A673 (cell line): ENCODE measurements at regions not wholly inside any gene's neighbourhood (a gene's known extent, or its start where the extent isn't known, plus 50 kb on each side); places are given as distances from the start of the nearest gene placed in this dataset.

Experiments used
- BruUV-seq: library from RNA; stranded (reverse); fragments of 400-500 nt; replicated peaks from 2 replicates; lab custom pipeline; 2021; lab: Mats Ljungman, UMichigan
- CTCF ChIA-PET: fragments of 300-600 bp; sonication (Branson Sonifier 250); formaldehyde crosslinking; loops from one replicate; lab custom pipeline; 2022; ENCODE audit warnings: antibody characterized with exemption; lab: Charles Lee
- POLR2A ChIA-PET: fragments of 300-600 bp; sonication (Branson Sonifier 250); formaldehyde crosslinking; loops from one replicate; lab custom pipeline; 2022; ENCODE audit warnings: antibody characterized with exemption; ENCODE audit not compliant: low non-redundant PET; lab: Charles Lee
- DNase-seq: peaks from one replicate; pipeline ENCODE4 v3.0.0-alpha.2; 2015; ENCODE audit warnings: low spot score
- H3K27ac ChIP-seq: fragments of 200-600 bp; sonication (generic); 2 replicates; pipeline ENCODE4 v1.5.1; 2016; ENCODE audit warnings: mixed run types, low read depth, mild to moderate bottlenecking, mixed read lengths, antibody characterized with exemption, low read length; ENCODE audit not compliant: poor library complexity, severe bottlenecking
- H3K27me3 ChIP-seq: fragments of 200-600 bp; sonication (generic); replicated peaks from 2 replicates; pipeline ENCODE4 v1.6.1; 2017; ENCODE audit warnings: mixed run types, low read depth, mild to moderate bottlenecking, mixed read lengths, antibody characterized with exemption, low read length; ENCODE audit not compliant: insufficient read depth, poor library complexity
- H3K36me3 ChIP-seq: fragments of 200-600 bp; sonication (generic); 2 replicates; pipeline ENCODE4 v1.6.1; 2016; ENCODE audit warnings: mixed run types, mild to moderate bottlenecking, mixed read lengths, antibody characterized with exemption, low read length; ENCODE audit not compliant: insufficient read depth, poor library complexity, severe bottlenecking
- H3K4me1 ChIP-seq: fragments of 200-600 bp; sonication (generic); 2 replicates; pipeline ENCODE4 v1.6.1; 2017; ENCODE audit warnings: mixed run types, mild to moderate bottlenecking, mixed read lengths, antibody characterized with exemption, low read length; ENCODE audit not compliant: insufficient read depth, poor library complexity, severe bottlenecking
- H3K4me3 ChIP-seq: fragments of 200-600 bp; sonication (generic); 2 replicates; pipeline ENCODE4 v1.5.1; 2016; ENCODE audit warnings: low read depth, mixed run types, mild to moderate bottlenecking, mixed read lengths, low read length; ENCODE audit not compliant: poor library complexity, severe bottlenecking
- H3K9me3 ChIP-seq: fragments of 200-600 bp; sonication (generic); 2 replicates; pipeline ENCODE4 v1.6.1; 2016; ENCODE audit warnings: mixed run types, low read depth, mild to moderate bottlenecking, mixed read lengths, antibody characterized with exemption, low read length; ENCODE audit not compliant: poor library complexity, severe bottlenecking
- EZH2 ChIP-seq: fragments of 200-600 bp; sonication (generic); IDR thresholded peaks from 2 replicates; pipeline ENCODE4 v1.6.1; 2017; ENCODE audit warnings: borderline replicate concordance, low read depth, mild to moderate bottlenecking, mixed read lengths, antibody characterized with exemption, low read length; ENCODE audit not compliant: poor library complexity, severe bottlenecking
- intact Hi-C: fragments of 100-400 bp; cut with micrococcal nuclease; formaldehyde crosslinking; loops from one replicate; pipeline ENCODE4 v1.10.0; 2022; ENCODE audit not compliant: unreplicated experiment
- TF ChIP-seq, protein P1 (sequence below): fragments of 300-800, 200-600 bp; sonication (generic); conservative IDR thresholded peaks from 2 replicates; pipeline ENCODE4 v1.5.1; 2017; ENCODE audit warnings: low read depth, mild to moderate bottlenecking, antibody characterized with exemption, low read length, moderate library complexity, mixed read lengths

DNA sequence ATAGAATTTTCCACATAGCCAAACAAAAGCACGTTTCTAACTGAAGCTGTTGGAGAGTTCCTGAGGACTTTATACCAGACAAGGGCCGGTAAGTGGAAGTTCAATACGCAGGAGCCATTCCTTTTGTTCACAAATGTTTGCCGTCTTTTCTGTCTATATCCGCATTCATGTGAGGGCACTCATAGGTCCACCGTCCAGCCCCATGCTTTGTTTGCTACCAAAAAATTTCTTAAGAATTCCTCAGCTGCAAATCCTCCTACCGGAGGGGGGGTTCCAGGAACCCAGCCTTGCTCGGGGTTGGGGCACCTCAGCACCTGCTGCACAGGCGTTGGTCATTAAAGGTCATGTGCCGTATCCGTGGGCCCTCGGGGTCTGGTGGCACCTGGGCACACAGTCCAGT, 276.8 kb downstream of the SEC14L1 start:
- H3K9me3 ChIP-seq, result no peaks in the 10 kb centered on the region
- CTCF ChIA-PET, result no interaction called here
- H3K27ac ChIP-seq, result peak overlapping the region; percentile 2
- no peaks in the 10 kb centered on the region for H3K27me3 ChIP-seq
- intact Hi-C loops, result no loop called here
- no peak for TF ChIP-seq EZH2
- TF ChIP-seq, protein P1, sequence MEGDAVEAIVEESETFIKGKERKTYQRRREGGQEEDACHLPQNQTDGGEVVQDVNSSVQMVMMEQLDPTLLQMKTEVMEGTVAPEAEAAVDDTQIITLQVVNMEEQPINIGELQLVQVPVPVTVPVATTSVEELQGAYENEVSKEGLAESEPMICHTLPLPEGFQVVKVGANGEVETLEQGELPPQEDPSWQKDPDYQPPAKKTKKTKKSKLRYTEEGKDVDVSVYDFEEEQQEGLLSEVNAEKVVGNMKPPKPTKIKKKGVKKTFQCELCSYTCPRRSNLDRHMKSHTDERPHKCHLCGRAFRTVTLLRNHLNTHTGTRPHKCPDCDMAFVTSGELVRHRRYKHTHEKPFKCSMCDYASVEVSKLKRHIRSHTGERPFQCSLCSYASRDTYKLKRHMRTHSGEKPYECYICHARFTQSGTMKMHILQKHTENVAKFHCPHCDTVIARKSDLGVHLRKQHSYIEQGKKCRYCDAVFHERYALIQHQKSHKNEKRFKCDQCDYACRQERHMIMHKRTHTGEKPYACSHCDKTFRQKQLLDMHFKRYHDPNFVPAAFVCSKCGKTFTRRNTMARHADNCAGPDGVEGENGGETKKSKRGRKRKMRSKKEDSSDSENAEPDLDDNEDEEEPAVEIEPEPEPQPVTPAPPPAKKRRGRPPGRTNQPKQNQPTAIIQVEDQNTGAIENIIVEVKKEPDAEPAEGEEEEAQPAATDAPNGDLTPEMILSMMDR, result no peak
- POLR2A ChIA-PET, result no interaction called here
- peaks cover 37% of the 10 kb centered on the region for H3K4me1 ChIP-seq
- BruUV-seq, result no TSS peak
- H3K4me3 ChIP-seq, result no peak overlapping the region
- DNase-seq, result no peak
- H3K36me3 ChIP-seq, result no peaks in the 10 kb centered on the region

- no peak overlapping the region for H3K4me3 ChIP-seq
- no peak for TF ChIP-seq EZH2
- TF ChIP-seq, protein P1, result no peak
- CTCF ChIA-PET, result no interaction called here
- H3K27me3 ChIP-seq, result no peaks in the 10 kb centered on the region
- H3K27ac ChIP-seq, result peak overlapping the region; percentile 50
- BruUV-seq, result no TSS peak
- H3K36me3 ChIP-seq, result no peaks in the 10 kb centered on the region
- no peak for DNase-seq
- peaks cover 44% of the 10 kb centered on the region for H3K4me1 ChIP-seq
- no peaks in the 10 kb centered on the region for H3K9me3 ChIP-seq
- intact Hi-C loops, result no loop called here
- POLR2A ChIA-PET, result no interaction called here
Measured at GRCh38 chr17:77418609-77419008, 277.8 kb downstream of the SEC14L1 start.

- no peaks in the 10 kb centered on the region for H3K27me3 ChIP-seq
- H3K27ac ChIP-seq, result peak overlapping the region; percentile 50
- H3K4me1 ChIP-seq, result peaks cover 49% of the 10 kb centered on the region
- TF ChIP-seq EZH2, result no peak
- TF ChIP-seq, protein P1, result no peak
- ChIA-PET POLR2A (no interaction called here), CTCF (no interaction called here)
- no TSS peak for BruUV-seq
- H3K4me3 ChIP-seq, result no peak overlapping the region
- no peaks in the 10 kb centered on the region for H3K9me3 ChIP-seq
- no peak for DNase-seq
- no peaks in the 10 kb centered on the region for H3K36me3 ChIP-seq
- intact Hi-C loops, result no loop called here
Measured at GRCh38 chr17:77419095-77419494, 278.3 kb downstream of the SEC14L1 start.
